ENCODE measurements at regions not wholly inside any gene's neighbourhood (a gene's known extent, or its start where the extent isn't known, plus 50 kb on each side); places are given as distances from the start of the nearest gene placed in this dataset.

DNA sequence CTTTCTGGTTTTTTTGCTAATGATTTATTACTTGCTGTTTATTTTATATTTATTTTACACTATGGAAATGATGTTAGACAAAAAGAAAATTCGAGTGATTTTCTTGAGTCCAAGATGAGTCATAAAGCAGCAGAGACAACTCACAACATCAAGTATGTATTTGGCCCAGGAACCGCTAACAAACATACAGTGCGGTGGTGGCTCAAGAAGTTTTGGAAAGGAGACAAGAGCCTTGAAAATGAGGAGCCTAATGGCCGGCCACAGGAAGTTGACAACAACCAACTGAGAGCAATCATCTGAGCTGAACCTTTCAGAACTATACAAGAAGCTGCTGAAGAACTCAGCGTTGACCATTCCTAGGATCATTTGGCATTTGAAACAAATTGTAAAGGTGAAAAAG, 594.1 kb downstream of the SATB2 start:
- TF ChIP-seq ZNF274 (IDR thresholded peaks at IDR 0.05; ENCODE audit: low read depth, low read length): no peak
- no peak for TF ChIP-seq SUZ12 (IDR thresholded peaks at IDR 0.05; ENCODE audit: extremely low read depth, insufficient read depth, insufficient read length)
- no peak for TF ChIP-seq YY1 (IDR thresholded peaks at IDR 0.05; ENCODE audit: insufficient read depth, insufficient read length)
